ENCODE measurements at regions not wholly inside any gene's neighbourhood (a gene's known extent, or its start where the extent isn't known, plus 50 kb on each side); places are given as distances from the start of the nearest gene placed in this dataset.

DNA sequence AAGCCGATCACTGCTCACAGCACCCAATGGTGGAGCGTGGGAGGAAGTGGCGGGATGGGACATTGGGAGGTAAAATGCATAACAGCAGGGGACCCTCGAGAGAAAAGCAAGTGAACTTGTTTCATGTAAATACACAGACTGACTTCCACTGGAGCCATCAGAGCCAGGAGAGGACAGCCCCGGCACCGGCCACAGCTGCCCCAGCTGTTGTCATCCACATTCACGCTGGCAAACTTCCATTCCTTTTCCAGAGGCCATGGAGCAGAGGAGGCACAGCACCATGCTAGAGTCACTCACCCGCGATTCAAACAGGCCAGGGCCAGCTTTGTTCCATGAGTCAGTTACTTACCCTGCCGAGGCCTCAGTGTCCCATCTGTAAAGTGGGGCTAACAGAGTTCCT lies 610.9 kb upstream of the SALL3 start:
- no peak overlapping the region for H3K4me3 ChIP-seq (ENCODE audit: low read length)
- TF ChIP-seq CTCF (conservative IDR thresholded peaks at IDR 0.05; ENCODE audit: low read length): no peak
- no peak for DNase-seq (ENCODE audit: low read depth)

- no peak for DNase-seq (ENCODE audit: low read depth)
- H3K4me3 ChIP-seq (ENCODE audit: low read length): no peak overlapping the region
- no peak for TF ChIP-seq CTCF (conservative IDR thresholded peaks at IDR 0.05; ENCODE audit: low read length)
These were observed 603.6 kb upstream of the SALL3 start for GRCh38 chr18:78376046-78376445.

GRCh38 chr18:78378403-78378802 lies 601.2 kb upstream of the SALL3 start:
- DNase-seq (ENCODE audit: low read depth): no peak

DNA sequence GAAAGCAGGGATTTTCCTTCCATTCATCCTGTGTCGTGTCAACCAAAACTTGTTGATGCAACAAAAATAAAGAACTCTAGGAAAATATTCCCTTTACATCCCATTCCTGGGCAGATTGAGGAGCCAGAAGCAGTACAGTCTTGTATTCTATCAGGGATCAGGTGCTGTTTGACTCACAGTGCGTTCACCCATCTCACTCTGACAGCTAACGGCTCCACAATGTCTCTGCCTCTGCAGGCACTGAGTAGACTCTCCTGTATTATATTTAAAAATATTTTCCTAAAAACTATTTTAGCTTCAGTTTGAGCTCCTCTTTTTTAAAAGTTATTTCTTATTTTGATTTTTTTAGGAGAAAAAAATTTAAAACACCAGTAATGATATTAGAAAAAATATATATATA lies 600.6 kb upstream of the SALL3 start:
- H3K4me3 ChIP-seq (ENCODE audit: low read length): no peak overlapping the region
- TF ChIP-seq CTCF (conservative IDR thresholded peaks at IDR 0.05; ENCODE audit: low read length): no peak

More at GRCh38 chr18:78378403-78378802, 601.2 kb upstream of the SALL3 start:
- H3K4me3 ChIP-seq (ENCODE audit: low read length): no peak overlapping the region
- no peak for TF ChIP-seq CTCF (conservative IDR thresholded peaks at IDR 0.05; ENCODE audit: low read length)

DNA sequence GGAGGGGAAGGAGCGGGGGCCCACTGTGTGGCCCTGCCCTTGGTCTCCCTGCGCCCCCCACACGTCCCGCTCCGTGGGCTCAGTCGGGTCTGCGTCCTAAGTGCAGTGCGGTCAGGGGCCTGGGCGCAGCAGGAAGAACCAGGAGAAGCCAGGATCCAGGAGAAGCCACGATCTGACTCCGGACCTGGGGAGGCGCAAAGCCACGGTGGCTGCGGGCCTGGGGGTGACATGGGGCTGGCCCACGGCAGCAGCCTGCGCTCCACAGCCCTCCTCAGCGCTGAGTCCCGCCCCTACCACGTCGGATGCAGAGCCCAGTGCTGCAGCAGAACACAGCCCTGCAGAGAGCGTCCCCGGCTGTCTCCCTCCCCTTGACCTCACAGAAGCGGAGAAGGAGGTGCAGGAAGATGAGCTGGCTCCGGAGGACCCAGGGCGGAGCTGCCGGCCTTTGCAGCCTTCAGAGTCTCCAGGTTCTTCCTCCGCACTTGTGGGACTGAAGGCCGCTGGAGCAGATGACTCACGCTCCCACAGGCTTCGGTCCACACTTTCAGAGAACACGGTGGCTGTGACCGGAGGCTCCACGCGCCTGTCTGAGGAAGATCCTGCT lies 589.2 kb upstream of the SALL3 start:
- no peak for DNase-seq (ENCODE audit: low read depth)
- no peak for TF ChIP-seq CTCF (conservative IDR thresholded peaks at IDR 0.05; ENCODE audit: low read length)
- H3K4me3 ChIP-seq (ENCODE audit: low read length): no peak overlapping the region

More for the DNA sequence above, 600.6 kb upstream of the SALL3 start:
- DNase-seq (ENCODE audit: low read depth): no peak

DNA sequence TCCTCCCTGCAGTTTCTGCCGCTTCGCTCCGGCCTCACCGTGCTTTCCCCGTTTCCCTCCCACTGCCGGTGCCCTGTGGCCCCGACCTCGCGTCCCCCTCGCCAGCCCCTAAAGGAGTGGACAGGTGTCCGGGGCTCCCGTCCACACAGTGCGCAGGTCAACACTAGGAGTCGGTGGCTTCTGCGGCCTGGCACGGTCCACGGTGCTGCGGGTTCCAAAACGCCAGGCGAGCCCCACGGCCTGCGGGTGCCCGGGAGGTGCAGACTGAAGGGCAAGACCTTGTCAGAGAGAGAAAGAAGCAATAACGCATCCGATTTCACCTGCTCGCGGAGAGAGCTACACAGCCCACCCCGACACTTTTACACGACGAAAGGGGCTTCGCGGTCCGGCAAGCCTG lies 588.7 kb upstream of the SALL3 start:
- H3K4me3 ChIP-seq (ENCODE audit: low read length): no peak overlapping the region
- DNase-seq (ENCODE audit: low read depth): no peak
- TF ChIP-seq CTCF (conservative IDR thresholded peaks at IDR 0.05; ENCODE audit: low read length): no peak

DNA sequence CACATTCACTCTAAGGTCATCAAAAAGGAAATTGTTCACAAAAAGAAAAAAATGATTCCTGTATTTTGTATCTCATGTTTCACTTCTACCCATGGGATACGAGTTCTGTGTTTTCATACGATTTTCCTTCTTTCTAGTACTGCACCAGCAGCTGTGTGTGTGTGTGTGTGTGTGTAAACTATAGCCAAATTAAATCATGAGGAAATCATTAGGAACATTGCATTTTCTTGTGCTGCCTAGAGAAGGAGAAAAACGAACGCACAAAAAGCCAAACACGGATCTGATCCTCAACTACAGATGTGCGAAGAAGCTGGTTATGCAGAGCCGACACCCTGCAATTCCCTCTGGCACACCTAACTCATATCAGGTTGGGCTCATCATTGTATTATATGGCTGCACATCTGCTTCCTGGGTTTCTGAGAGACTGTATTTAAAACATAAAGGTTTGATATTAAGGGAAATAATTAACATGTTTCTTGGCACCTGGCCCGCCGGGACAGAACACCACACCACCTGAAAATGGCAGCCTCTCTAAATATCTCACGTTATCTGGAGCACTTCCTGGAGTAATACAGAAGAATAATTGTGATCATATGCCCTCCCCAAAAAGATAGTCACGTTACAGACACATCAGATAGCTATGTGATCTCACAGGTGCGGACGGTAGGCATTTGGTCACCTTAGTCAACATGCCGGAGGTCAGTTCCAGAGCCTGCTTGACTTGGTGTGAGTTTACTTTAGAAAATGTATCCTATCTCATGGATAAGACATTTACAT lies 586.3 kb upstream of the SALL3 start:
- DNase-seq (ENCODE audit: low read depth): no peak
- H3K4me3 ChIP-seq (ENCODE audit: low read length): no peak overlapping the region
- TF ChIP-seq CTCF (conservative IDR thresholded peaks at IDR 0.05; ENCODE audit: low read length): no peak

Measured in AG10803 (cell line).